ENCODE measurements at regions not wholly inside any gene's neighbourhood (a gene's known extent, or its start where the extent isn't known, plus 50 kb on each side); places are given as distances from the start of the nearest gene placed in this dataset.

GRCh38 chr11:70696076-70696475, 297.7 kb downstream of the CTTN start:
- TF ChIP-seq TAF1 (conservative IDR thresholded peaks at IDR 0.05) (no peak), CTCF (IDR thresholded peaks at IDR 0.05; ENCODE audit: low read depth, low read length, missing input control) (no peak), REST (IDR thresholded peaks at IDR 0.05) (no peak), FOXA1 (IDR thresholded peaks at IDR 0.05) (no peak), RAD21 (IDR thresholded peaks at IDR 0.05) (no peak), JUND (IDR thresholded peaks at IDR 0.05) (no peak), EGR1 (IDR thresholded peaks at IDR 0.05; ENCODE audit: low read depth in 2 of 2) (no peak), MAX (IDR thresholded peaks at IDR 0.05) (no peak), RXRA (IDR thresholded peaks at IDR 0.05) (no peak)

All from liver (tissue), 3 donors.